ENCODE measurements at regions not wholly inside any gene's neighbourhood (a gene's known extent, or its start where the extent isn't known, plus 50 kb on each side); places are given as distances from the start of the nearest gene placed in this dataset.
A peak's percentile ranks its signal among the peaks of the same experiment; 100 is the strongest.

- Mint-ChIP-seq H3K27me3 (no peaks in the 10 kb centered on the region), H3K27ac (no peak overlapping the region), H3K4me1 (no peaks in the 10 kb centered on the region), H3K9me3 (peaks cover 0 to 18% (median 12%) of the 10 kb centered on the region in 3 donors), H3K4me3 (no peak overlapping the region), H3K36me3 (no peaks in the 10 kb centered on the region)
Measured at GRCh38 chr2:150383587-150383986, 103.9 kb downstream of the RND3 start.

GRCh38 chr2:150379166-150379565, 108.3 kb downstream of the RND3 start:
- Mint-ChIP-seq H3K4me1 (no peaks in the 10 kb centered on the region), H3K9me3 (peaks cover 3 to 21% (median 5%) of the 10 kb centered on the region in 3 donors), H3K27me3 (no peaks in the 10 kb centered on the region), H3K4me3 (no peak overlapping the region), H3K27ac (no peak overlapping the region), H3K36me3 (no peaks in the 10 kb centered on the region)

DNA sequence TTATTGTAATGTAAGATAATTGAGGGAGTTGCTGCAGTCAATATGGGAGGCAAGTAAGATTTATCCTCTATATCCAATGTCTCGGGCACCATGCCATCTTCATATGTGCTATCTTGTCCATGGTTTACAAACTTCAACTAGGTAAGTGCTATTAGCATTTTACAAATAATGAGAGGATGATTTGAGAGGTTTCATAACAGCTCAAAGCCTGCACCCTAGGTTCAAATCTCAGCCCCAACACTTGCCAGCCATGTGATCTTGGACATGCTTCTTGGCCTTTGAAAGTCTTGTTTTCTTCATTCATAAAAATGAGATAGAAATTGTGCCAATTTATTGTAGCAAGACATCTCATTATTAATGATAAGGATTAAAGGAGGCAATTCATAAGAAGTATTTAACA, 108.8 kb downstream of the RND3 start:
- no peak overlapping the region for H3K4me3 Mint-ChIP-seq
- no peaks in the 10 kb centered on the region for H3K27me3 Mint-ChIP-seq
- no peak overlapping the region for H3K27ac Mint-ChIP-seq
- H3K36me3 Mint-ChIP-seq, result no peaks in the 10 kb centered on the region
- H3K4me1 Mint-ChIP-seq, result no peaks in the 10 kb centered on the region
- peaks cover 3 to 21% (median 5%) of the 10 kb centered on the region in 3 donors for H3K9me3 Mint-ChIP-seq

DNA sequence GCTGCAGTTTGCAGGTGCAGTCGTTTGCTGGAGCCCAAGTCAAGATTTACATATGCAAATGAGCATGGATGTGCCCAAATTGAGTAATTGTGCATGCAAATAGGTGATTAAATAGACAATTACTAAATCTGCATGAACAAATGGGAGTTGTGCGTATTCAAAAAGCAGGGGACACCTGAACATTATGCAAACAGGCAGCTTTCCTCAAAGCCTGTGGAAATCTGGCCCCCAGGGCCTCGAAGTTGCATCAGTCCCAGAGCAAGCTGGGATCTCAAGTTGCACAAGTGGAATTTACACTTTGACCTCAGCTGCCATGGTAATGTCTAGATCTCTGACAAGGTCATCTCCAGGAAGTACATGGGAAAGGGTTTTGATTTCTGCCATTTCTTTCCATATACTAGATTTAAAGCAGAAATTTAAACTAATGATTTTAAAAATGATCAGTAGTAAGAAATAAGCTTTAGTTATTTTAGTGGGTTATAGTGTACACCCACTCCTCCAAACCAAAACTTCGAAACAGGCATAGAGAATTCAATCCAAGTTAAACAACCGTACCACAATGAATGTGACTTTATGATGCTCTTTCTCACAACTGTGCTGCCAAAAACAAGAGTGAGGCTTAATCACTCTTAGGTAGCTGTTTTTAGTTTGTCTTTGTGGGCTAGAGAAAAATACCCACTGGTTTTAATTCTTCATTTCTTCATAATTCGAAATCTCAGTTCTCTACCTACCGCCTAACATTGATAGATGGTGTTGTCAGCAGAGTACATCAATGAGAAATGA, 110.7 kb downstream of the RND3 start:
- no peak overlapping the region for H3K27ac Mint-ChIP-seq
- no peaks in the 10 kb centered on the region for H3K4me1 Mint-ChIP-seq
- peaks cover 0 to 11% (median 6%) of the 10 kb centered on the region in 3 donors for H3K9me3 Mint-ChIP-seq
- no peaks in the 10 kb centered on the region for H3K36me3 Mint-ChIP-seq
- no peak overlapping the region for H3K4me3 Mint-ChIP-seq
- H3K27me3 Mint-ChIP-seq, result no peaks in the 10 kb centered on the region

DNA sequence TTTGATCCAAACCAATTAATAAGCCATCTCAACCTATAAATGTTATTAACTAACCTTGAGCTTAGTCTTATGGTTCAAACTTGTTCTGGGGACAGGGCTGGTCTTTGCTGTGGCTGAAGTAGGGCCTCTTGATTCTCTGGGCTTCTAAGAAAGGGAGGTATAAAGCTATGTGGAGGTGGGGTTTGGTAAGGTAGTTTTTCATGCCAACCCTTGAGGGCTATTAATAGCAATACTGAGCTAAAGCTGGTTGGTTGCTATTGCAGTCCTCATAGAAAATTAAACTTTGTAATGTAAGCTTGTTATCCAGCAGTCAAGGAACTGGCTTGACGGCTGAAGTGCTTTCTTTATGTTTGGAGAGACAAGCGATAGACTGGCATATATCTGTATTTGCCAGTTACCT, 112.1 kb downstream of the RND3 start:
- Mint-ChIP-seq H3K4me1 (no peaks in the 10 kb centered on the region), H3K9me3 (peaks cover 0 to 11% (median 6%) of the 10 kb centered on the region in 3 donors), H3K4me3 (no peak overlapping the region), H3K36me3 (no peaks in the 10 kb centered on the region), H3K27ac (no peak overlapping the region), H3K27me3 (no peaks in the 10 kb centered on the region)

GRCh38 chr2:150374492-150374891, 113.0 kb downstream of the RND3 start:
- H3K9me3 Mint-ChIP-seq, result peaks cover 0 to 11% (median 6%) of the 10 kb centered on the region in 3 donors
- no peaks in the 10 kb centered on the region for H3K36me3 Mint-ChIP-seq
- no peak overlapping the region for H3K4me3 Mint-ChIP-seq
- H3K27ac Mint-ChIP-seq, result no peak overlapping the region
- no peaks in the 10 kb centered on the region for H3K4me1 Mint-ChIP-seq
- no peaks in the 10 kb centered on the region for H3K27me3 Mint-ChIP-seq

DNA sequence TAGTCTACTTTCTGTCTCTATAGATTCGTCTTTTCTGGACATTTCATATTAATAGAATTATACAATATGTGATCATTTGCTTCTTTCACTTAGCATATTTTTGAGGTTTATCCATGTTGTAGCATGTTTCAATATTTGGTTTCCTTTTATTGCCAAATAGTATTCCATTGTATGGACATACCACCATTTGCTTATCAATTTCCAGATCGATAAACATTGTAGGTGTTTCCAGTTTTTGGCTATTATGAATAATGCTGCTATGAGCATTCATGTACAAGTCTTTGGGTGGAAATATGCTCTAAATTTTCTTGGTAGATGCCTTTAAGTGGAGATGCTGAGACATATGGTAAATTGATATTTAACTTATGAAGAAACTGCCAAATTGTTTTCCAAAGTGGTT, 114.1 kb downstream of the RND3 start:
- no peaks in the 10 kb centered on the region for H3K36me3 Mint-ChIP-seq
- peaks cover 0 to 8% (median 6%) of the 10 kb centered on the region in 3 donors for H3K9me3 Mint-ChIP-seq
- H3K27me3 Mint-ChIP-seq, result no peaks in the 10 kb centered on the region
- H3K4me3 Mint-ChIP-seq, result no peak overlapping the region
- no peak overlapping the region for H3K27ac Mint-ChIP-seq
- no peaks in the 10 kb centered on the region for H3K4me1 Mint-ChIP-seq

DNA sequence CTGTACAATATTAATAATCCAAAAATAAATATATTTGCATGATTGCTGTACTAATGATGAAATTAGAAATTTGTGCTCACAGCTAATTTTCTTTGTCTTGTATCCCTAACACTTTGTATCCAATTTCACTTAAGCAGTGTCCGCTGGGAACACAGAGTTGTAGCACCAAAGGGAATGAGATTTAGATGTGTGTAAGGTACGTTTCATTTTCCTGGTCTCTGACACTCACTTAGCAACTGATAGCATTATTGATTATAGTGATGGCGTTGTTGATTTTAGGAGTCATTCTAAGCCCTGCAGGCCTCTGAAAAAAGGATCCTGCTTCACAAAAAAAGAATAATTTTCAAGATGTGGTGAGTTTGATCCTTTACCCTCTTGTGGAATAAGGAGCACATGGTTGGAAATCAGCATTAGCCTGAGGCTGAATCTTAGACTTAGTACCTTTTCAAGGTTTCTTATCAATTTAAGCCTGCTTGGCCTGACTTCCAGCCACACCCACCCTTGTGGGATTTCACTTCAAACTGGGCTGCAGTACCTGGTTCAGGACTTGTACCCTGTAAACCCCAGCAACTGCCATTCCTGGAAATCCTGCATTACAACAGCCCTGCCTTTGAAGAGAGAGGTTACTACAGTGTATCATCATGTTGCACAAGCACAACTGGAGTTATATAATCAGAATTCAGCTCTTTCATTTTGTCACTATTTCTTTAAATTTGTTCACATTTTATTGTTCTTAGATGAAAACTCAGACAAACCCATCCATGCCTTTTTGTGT, 116.2 kb downstream of the RND3 start:
- H3K36me3 Mint-ChIP-seq, result no peaks in the 10 kb centered on the region
- no peaks in the 10 kb centered on the region for H3K27me3 Mint-ChIP-seq
- H3K4me3 Mint-ChIP-seq, result no peak overlapping the region
- no peak overlapping the region for H3K27ac Mint-ChIP-seq
- no peaks in the 10 kb centered on the region for H3K4me1 Mint-ChIP-seq
- H3K9me3 Mint-ChIP-seq, result peaks cover 0 to 4% (median 4%) of the 10 kb centered on the region in 3 donors

- Mint-ChIP-seq H3K36me3 (no peaks in the 10 kb centered on the region), H3K9me3 (peaks cover 0 to 4% (median 4%) of the 10 kb centered on the region in 3 donors), H3K4me3 (no peak overlapping the region), H3K4me1 (no peaks in the 10 kb centered on the region), H3K27me3 (no peaks in the 10 kb centered on the region), H3K27ac (no peak overlapping the region)
Measured at GRCh38 chr2:150370561-150370960, 116.9 kb downstream of the RND3 start.

- Mint-ChIP-seq H3K4me3 (no peak overlapping the region), H3K4me1 (no peaks in the 10 kb centered on the region), H3K27ac (no peak overlapping the region), H3K9me3 (peaks cover 0 to 4% (median under 1%) of the 10 kb centered on the region in 3 donors), H3K27me3 (no peaks in the 10 kb centered on the region), H3K36me3 (no peaks in the 10 kb centered on the region)
Measured at GRCh38 chr2:150369862-150370261, 117.6 kb downstream of the RND3 start.

DNA sequence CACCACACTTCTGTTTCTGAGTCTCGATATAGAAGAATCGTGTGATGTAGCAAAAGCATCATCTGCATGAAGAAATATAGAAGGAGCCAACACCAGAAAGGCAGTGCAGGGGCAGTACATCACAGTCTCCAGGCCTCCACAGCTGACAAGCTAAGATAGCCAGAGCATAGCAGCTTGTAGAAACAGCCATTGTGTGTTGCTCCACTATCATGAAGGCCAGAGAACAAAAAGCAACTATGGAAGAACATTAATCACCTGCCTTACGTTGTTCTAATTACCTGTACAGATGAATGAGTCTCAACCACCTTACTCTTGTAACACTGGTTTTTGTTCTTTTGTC, 129.0 kb downstream of the RND3 start:
- Mint-ChIP-seq H3K9me3 (peaks cover under 1 to 11% (median 5%) of the 10 kb centered on the region in 3 donors), H3K27ac (no peak overlapping the region), H3K4me3 (no peak overlapping the region), H3K27me3 (no peaks in the 10 kb centered on the region), H3K36me3 (peaks cover 3% of the 10 kb centered on the region), H3K4me1 (peaks cover 0 to 2% (median 0%) of the 10 kb centered on the region in 3 donors)

DNA sequence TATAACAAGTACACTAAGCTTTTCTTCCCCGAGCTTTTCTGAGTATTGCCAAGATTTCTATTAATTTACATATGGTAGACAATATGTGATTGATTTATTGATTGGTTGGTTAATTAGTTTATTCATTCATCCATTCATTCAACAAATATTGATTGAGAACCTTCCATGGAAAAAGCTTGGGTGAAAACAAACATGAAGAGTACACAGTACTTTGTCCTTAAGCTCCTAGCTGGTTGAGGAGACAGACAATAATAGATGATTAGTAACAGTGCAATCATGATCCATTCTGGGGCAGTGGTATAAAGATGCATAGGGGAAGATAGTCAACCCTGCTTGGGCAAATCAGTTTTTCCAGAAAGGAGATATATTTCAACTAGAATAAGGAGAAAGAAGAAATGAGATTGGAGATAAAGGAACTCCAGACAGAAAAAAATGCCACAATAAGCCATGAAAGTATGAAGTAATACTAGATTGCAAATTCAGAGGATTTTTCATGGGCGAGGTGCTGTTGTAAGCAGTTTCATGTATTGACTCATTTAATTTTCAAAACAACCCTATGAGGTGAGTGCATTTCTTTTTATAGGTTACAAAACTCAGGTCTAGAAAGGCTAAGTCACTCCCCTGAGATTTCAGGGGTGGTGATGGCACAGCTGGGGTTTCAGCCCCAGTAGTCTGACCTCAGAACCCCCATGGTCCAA, 129.5 kb downstream of the RND3 start:
- H3K4me3 Mint-ChIP-seq, result no peak overlapping the region
- H3K36me3 Mint-ChIP-seq, result peaks cover 3% of the 10 kb centered on the region
- H3K4me1 Mint-ChIP-seq, result peaks cover 0 to 2% (median 0%) of the 10 kb centered on the region in 3 donors
- no peaks in the 10 kb centered on the region for H3K27me3 Mint-ChIP-seq
- H3K9me3 Mint-ChIP-seq, result peaks cover 2 to 12% (median 6%) of the 10 kb centered on the region in 3 donors
- no peak overlapping the region for H3K27ac Mint-ChIP-seq

- Mint-ChIP-seq H3K4me3 (no peak overlapping the region), H3K36me3 (peaks cover 3% of the 10 kb centered on the region), H3K27me3 (no peaks in the 10 kb centered on the region), H3K4me1 (peaks cover 0 to 2% (median 0%) of the 10 kb centered on the region in 3 donors), H3K9me3 (peaks cover 2 to 9% (median 6%) of the 10 kb centered on the region in 3 donors), H3K27ac (no peak overlapping the region)
Measured at GRCh38 chr2:150355440-150355839, 132.0 kb downstream of the RND3 start.

- Mint-ChIP-seq H3K9me3 (peaks cover 4 to 10% (median 5%) of the 10 kb centered on the region in 3 donors), H3K4me3 (no peak overlapping the region), H3K27ac (no peak overlapping the region), H3K36me3 (no peaks in the 10 kb centered on the region), H3K4me1 (no peaks in the 10 kb centered on the region), H3K27me3 (no peaks in the 10 kb centered on the region)
Measured at GRCh38 chr2:150353376-150353775, 134.1 kb downstream of the RND3 start.

DNA sequence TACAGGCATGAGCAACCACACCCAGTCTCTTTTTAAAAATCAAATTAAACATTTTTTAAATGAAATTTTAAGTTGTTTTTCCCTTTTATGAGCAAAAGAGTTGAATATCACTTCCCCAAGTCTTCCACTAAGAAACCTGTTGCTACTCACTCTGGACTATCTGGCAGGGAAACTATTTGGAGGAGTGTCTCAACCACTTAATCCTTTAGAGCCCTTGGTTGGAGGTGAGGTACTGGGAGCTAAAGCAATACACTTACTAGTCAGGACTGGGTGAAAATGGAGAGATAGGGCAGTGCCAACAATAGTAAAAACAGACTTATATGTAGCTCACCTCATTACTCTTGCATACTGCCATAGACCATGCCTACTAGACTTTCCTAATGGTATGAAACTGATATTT, 135.5 kb downstream of the RND3 start:
- H3K27me3 Mint-ChIP-seq, result no peaks in the 10 kb centered on the region
- no peak overlapping the region for H3K4me3 Mint-ChIP-seq
- H3K27ac Mint-ChIP-seq, result peak overlapping the region in 1 of 3 donors; percentile 9
- H3K9me3 Mint-ChIP-seq, result peaks cover 4 to 15% (median 5%) of the 10 kb centered on the region in 3 donors
- H3K4me1 Mint-ChIP-seq, result no peaks in the 10 kb centered on the region
- no peaks in the 10 kb centered on the region for H3K36me3 Mint-ChIP-seq
